GM23248 (cell line): ENCODE measurements at regions not wholly inside any gene's neighbourhood (a gene's known extent, or its start where the extent isn't known, plus 50 kb on each side); places are given as distances from the start of the nearest gene placed in this dataset.

Source experiments
- EZH2 ChIP-seq: fragments of 200-600 bp; sonication (generic); IDR thresholded peaks from 2 replicates; pipeline ENCODE4 v1.6.1; 2018; ENCODE audit warnings: antibody characterized with exemption, mild to moderate bottlenecking; ENCODE audit not compliant: insufficient read depth, poor library complexity, severe bottlenecking
- EZH2phosphoT487 ChIP-seq: fragments of 200-600 bp; sonication (generic); IDR thresholded peaks from 2 replicates; pipeline ENCODE4 v1.6.1; 2018; ENCODE audit warnings: antibody characterized with exemption, moderate library complexity, mild to moderate bottlenecking, low read depth; ENCODE audit not compliant: insufficient read depth

DNA sequence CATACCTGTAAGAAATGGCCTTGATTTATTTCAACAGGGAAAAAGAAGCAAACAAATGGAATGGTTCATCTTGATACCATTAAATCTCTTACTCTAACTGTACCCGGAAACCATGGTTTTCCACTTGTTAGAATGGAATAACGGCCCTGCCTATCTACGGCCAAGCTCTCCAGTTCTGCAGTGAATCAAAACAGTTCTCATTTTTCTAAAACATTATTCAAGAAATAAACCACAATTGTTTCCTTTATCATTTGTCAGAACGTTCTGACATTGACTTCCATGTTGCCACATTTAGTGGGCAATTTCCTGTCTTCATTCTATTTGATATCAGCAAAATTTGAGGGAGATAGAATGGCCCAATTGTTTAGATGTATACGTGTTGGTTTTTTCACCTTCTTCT, 118.8 kb upstream of the CDH19 start:
- no peak for TF ChIP-seq EZH2
- TF ChIP-seq EZH2phosphoT487, result no peak
